Heart left ventricle (tissue), 13 donors: ENCODE measurements at regions not wholly inside any gene's neighbourhood (a gene's known extent, or its start where the extent isn't known, plus 50 kb on each side); places are given as distances from the start of the nearest gene placed in this dataset.

Experiments used
- POLR2A ChIP-seq, 2 donors: fragments of 450-650 bp; IDR thresholded peaks; one replicate each; pipeline ENCODE4 v1.6.1; 2017; ENCODE audit warnings: antibody characterized with exemption in 2 of 2, mild to moderate bottlenecking in 2 of 2, moderate library complexity in 2 of 2
- TF ChIP-seq, protein P1 (sequence below), 12 donors: fragments of 200-600 bp; sonication (generic) in 4 of 12; IDR thresholded peaks; one replicate each; pipeline versions ENCODE4 v1.5.0 to v1.8.0; 2018 to 2022; ENCODE audit warnings: antibody characterized with exemption in 12 of 12, mild to moderate bottlenecking in 5 of 12
- donor health status: ischemic (EF 13 %, LVEDD 7.1; RV severe dilation, severe dysfunction).
- donor health status: DM: no; HTN: yes; CAD: no.
- donor health status: DM: no; HTN: no; CAD: no.
- donor health status: ischemic (EF 25% LVEDD 6.9; RV normal size, moderate dysfunction).
- donor health status: ischemic (EF 25% LVEDD 5.7; RV mildly dilated, moderate dysfunction).
- donor health status: ischemic (EF 35%, LVEDD 5.7; RV mildly dilated, moderate dysfunction).
- donor health status: nonischemic (EF 11% LVEDD 7.7; RV severe dilation, severe dysfunction).
- donor health status: DM: yes; HTN: yes; CAD: no.
- donor health status: PGD.
- donor health status: ischemic (EF 29% LVEDD 5.4; RV normal size, mild dysfunction).
- donor health status: nonischemic (EF 23%, LVEDD 6.1; RV moderate dilation, normal function).

DNA sequence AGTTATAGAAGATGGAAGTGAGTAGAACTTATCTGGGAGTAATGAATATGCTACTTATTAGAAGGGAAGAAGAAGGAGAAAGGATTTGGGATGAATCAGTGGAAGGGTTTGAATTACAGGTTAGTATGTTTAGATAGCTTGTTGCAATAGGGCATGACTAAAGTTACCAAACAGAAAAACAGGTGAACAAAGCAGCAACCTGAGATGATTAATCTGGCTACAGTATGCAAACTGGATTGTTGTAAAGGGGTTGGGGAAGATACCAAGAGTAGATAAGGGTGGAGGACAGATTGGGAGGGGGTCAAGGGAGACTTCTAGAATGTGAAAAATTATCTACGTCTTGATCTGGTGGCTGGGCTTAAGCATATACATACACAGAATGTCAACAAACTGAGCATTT, 73.4 kb upstream of the CLEC14A start:
- TF ChIP-seq, protein P1, sequence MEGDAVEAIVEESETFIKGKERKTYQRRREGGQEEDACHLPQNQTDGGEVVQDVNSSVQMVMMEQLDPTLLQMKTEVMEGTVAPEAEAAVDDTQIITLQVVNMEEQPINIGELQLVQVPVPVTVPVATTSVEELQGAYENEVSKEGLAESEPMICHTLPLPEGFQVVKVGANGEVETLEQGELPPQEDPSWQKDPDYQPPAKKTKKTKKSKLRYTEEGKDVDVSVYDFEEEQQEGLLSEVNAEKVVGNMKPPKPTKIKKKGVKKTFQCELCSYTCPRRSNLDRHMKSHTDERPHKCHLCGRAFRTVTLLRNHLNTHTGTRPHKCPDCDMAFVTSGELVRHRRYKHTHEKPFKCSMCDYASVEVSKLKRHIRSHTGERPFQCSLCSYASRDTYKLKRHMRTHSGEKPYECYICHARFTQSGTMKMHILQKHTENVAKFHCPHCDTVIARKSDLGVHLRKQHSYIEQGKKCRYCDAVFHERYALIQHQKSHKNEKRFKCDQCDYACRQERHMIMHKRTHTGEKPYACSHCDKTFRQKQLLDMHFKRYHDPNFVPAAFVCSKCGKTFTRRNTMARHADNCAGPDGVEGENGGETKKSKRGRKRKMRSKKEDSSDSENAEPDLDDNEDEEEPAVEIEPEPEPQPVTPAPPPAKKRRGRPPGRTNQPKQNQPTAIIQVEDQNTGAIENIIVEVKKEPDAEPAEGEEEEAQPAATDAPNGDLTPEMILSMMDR (IDR thresholded peaks at IDR 0.05) = no peak
- TF ChIP-seq POLR2A (IDR thresholded peaks at IDR 0.05) = no peak
